ENCODE measurements at regions not wholly inside any gene's neighbourhood (a gene's known extent, or its start where the extent isn't known, plus 50 kb on each side); places are given as distances from the start of the nearest gene placed in this dataset.

DNA sequence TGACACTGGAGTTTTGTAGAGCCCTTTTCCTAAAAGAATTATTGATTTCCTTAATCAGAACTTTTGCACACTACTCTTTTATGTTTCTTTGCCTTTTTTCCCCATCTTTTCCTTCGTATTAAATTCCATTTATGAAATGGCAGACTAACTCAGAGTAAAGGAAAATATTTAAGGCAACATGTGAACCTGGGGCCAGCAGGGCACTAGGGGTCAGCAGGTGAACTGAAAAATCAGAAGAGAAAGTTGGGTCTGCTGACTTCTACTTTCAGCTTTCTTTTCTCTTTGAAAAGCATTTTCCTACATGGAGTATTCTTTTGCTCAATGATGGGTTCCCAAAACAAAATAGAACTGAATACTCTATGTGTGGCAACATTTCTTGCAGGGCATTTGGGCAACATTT is 226.6 kb upstream of the EXOC2 start:
- no peak for TF ChIP-seq POLR2A (IDR thresholded peaks at IDR 0.05)
- TF ChIP-seq, protein P1, sequence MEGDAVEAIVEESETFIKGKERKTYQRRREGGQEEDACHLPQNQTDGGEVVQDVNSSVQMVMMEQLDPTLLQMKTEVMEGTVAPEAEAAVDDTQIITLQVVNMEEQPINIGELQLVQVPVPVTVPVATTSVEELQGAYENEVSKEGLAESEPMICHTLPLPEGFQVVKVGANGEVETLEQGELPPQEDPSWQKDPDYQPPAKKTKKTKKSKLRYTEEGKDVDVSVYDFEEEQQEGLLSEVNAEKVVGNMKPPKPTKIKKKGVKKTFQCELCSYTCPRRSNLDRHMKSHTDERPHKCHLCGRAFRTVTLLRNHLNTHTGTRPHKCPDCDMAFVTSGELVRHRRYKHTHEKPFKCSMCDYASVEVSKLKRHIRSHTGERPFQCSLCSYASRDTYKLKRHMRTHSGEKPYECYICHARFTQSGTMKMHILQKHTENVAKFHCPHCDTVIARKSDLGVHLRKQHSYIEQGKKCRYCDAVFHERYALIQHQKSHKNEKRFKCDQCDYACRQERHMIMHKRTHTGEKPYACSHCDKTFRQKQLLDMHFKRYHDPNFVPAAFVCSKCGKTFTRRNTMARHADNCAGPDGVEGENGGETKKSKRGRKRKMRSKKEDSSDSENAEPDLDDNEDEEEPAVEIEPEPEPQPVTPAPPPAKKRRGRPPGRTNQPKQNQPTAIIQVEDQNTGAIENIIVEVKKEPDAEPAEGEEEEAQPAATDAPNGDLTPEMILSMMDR (IDR thresholded peaks at IDR 0.05) = no peak

Measured in esophagus squamous epithelium (tissue), 4 donors.